ENCODE measurements at regions not wholly inside any gene's neighbourhood (a gene's known extent, or its start where the extent isn't known, plus 50 kb on each side); places are given as distances from the start of the nearest gene placed in this dataset.
"Not testable (repeated sequence)": the region's sequence is repeated elsewhere in the genome, so short reads cannot be mapped to it uniquely, and the experiment has no call there.

GRCh38 chr2:236836028-236836427 is 249.7 kb upstream of the COPS8 start:
- not testable (repeated sequence) for TF ChIP-seq CTCF (conservative IDR thresholded peaks at IDR 0.05); EZH2 (IDR thresholded peaks at IDR 0.05; ENCODE audit: low read depth)
